Endothelial cell of umbilical vein (primary cell): ENCODE measurements at regions not wholly inside any gene's neighbourhood (a gene's known extent, or its start where the extent isn't known, plus 50 kb on each side); places are given as distances from the start of the nearest gene placed in this dataset.
"Not testable (repeated sequence)": the region's sequence is repeated elsewhere in the genome, so short reads cannot be mapped to it uniquely, and the experiment has no call there.

Source experiments
- BruUV-seq: library from RNA; stranded (reverse); fragments of 400-500 nt; replicated peaks from 2 replicates; lab custom pipeline; 2021; lab: Mats Ljungman, UMichigan
- CTCF ChIA-PET: fragments of 300-600, 350-600 bp; sonication (Branson Sonifier 250); formaldehyde crosslinking; loops from one replicate; lab custom pipeline; 2021; ENCODE audit warnings: antibody characterized with exemption, inconsistent platforms; lab: Charles Lee
- POLR2A ChIA-PET: fragments of 300-600, 350-600 bp; sonication (Branson Sonifier 250); formaldehyde crosslinking; loops from one replicate; lab custom pipeline; 2021; ENCODE audit warnings: antibody characterized with exemption, inconsistent platforms; lab: Charles Lee
- DNase-seq: peaks from one replicate; pipeline ENCODE4 v3.0.0-alpha.2; 2011; ENCODE audit warnings: low read depth, low spot score
- FAIRE-seq: peaks from 2 replicates; lab custom pipeline; 2011; peaks lifted over from hg19 to GRCh38; lab: Jason Lieb, UNC
- H2AFZ ChIP-seq: 2 replicates; pipeline ENCODE4 v1.6.0; 2012; ENCODE audit warnings: low read depth, low read length, control low read depth, inconsistent platforms
- H3K27ac ChIP-seq: 2 replicates; pipeline ENCODE4 v1.5.1; 2011; ENCODE audit warnings: low read depth, mild to moderate bottlenecking, control low read depth, low read length, moderate library complexity; ENCODE audit not compliant: insufficient read depth
- H3K27me3 ChIP-seq, 2 experiments: 2 replicates each; pipeline versions ENCODE4 v1.6.0 to v1.6.1; 2011; ENCODE audit warnings: low read length in 2 of 2, mixed read lengths in 1 of 2; ENCODE audit not compliant: control insufficient read depth in 2 of 2, insufficient read depth in 2 of 2
- H3K36me3 ChIP-seq, 2 experiments: 2 replicates in 1 of 2; 3 replicates in 1 of 2; pipeline ENCODE4 v1.5.1; 2011; ENCODE audit warnings: low read length in 2 of 2, mild to moderate bottlenecking in 1 of 2, moderate library complexity in 1 of 2; ENCODE audit not compliant: control insufficient read depth in 2 of 2, insufficient read depth in 2 of 2; ENCODE audit errors: extremely low read depth in 1 of 2
- H3K4me1 ChIP-seq: 3 replicates; pipeline ENCODE4 v1.5.1; 2011; ENCODE audit warnings: mild to moderate bottlenecking, low read length; ENCODE audit not compliant: control insufficient read depth, insufficient read depth; ENCODE audit errors: extremely low read depth
- H3K4me2 ChIP-seq: 2 replicates; pipeline ENCODE4 v1.6.1; 2011; ENCODE audit warnings: low read length, control low read depth, mixed read lengths; ENCODE audit not compliant: insufficient read depth
- H3K4me3 ChIP-seq, 3 experiments: fragments of 200-600 bp in 1 of 3; sonication (generic), shearing (Covaris generic) in 1 of 3; replicated peaks in 1 of 3; 2 replicates each; pipeline ENCODE4 v1.5.1; 2011 to 2016; ENCODE audit warnings: control low read depth in 3 of 3, low read length in 3 of 3, mild to moderate bottlenecking in 2 of 3, inconsistent platforms in 1 of 3, low read depth in 1 of 3, moderate library complexity in 1 of 3; ENCODE audit not compliant: insufficient read depth in 1 of 3
- H3K79me2 ChIP-seq: 2 replicates; pipeline ENCODE4 v1.6.0; 2012; ENCODE audit warnings: low read length, inconsistent platforms; ENCODE audit not compliant: control insufficient read depth, insufficient read depth
- H3K9ac ChIP-seq: replicated peaks from 2 replicates; pipeline ENCODE3; 2011; ENCODE audit warnings: low read length, control low read depth; ENCODE audit not compliant: insufficient read depth; ENCODE audit errors: extremely low read depth
- H3K9me1 ChIP-seq: replicated peaks from 3 replicates; pipeline ENCODE4 v1.6.0; 2011; ENCODE audit warnings: mild to moderate bottlenecking, low read length; ENCODE audit not compliant: control insufficient read depth, insufficient read depth; ENCODE audit errors: extremely low read depth
- H3K9me3 ChIP-seq: replicated peaks from 2 replicates; pipeline ENCODE4 v1.5.1; 2012; ENCODE audit warnings: low read length, inconsistent platforms; ENCODE audit not compliant: control insufficient read depth, insufficient read depth
- H4K20me1 ChIP-seq: replicated peaks from 2 replicates; pipeline ENCODE3; 2011; ENCODE audit warnings: mild to moderate bottlenecking, low read length; ENCODE audit not compliant: control insufficient read depth, insufficient read depth; ENCODE audit errors: extremely low read depth
- dilution Hi-C: fragments of 300-500 bp; cut with MboI; formaldehyde crosslinking; loops from one replicate; pipeline ENCODE4 v1.15.0; 2019; ENCODE audit warnings: low sequenced_read_pairs; ENCODE audit not compliant: extremely low pct_ligation_motif_present
- intact Hi-C: fragments of 100-400 bp; cut with micrococcal nuclease; formaldehyde crosslinking; loops from one replicate; pipeline ENCODE4 v1.10.0; 2022

- H3K27ac ChIP-seq, POLR2A ChIA-PET, H3K9me3 ChIP-seq, H3K27me3 ChIP-seq, H3K36me3 ChIP-seq, DNase-seq, H3K9me1 ChIP-seq, dilution Hi-C loops, H3K4me3 ChIP-seq, H3K4me2 ChIP-seq, BruUV-seq, H4K20me1 ChIP-seq, CTCF ChIA-PET, intact Hi-C loops, H2AFZ ChIP-seq, H3K79me2 ChIP-seq, H3K9ac ChIP-seq, FAIRE-seq, H3K4me1 ChIP-seq: not testable (repeated sequence)
These were observed 76.4 kb upstream of the FRG2C start for GRCh38 chr3:75587695-75588094.

GRCh38 chr3:75590382-75590781, 73.7 kb upstream of the FRG2C start:
- DNase-seq, POLR2A ChIA-PET, H3K27ac ChIP-seq, H3K36me3 ChIP-seq, dilution Hi-C loops, BruUV-seq, CTCF ChIA-PET, H3K79me2 ChIP-seq, H3K9ac ChIP-seq, H2AFZ ChIP-seq, intact Hi-C loops, H3K9me3 ChIP-seq, H3K4me1 ChIP-seq, FAIRE-seq, H4K20me1 ChIP-seq, H3K9me1 ChIP-seq, H3K27me3 ChIP-seq, H3K4me2 ChIP-seq, H3K4me3 ChIP-seq: not testable (repeated sequence)

GRCh38 chr3:75604286-75604934, 59.7 kb upstream of the FRG2C start:
- H3K9me1 ChIP-seq, FAIRE-seq, CTCF ChIA-PET, H2AFZ ChIP-seq, H3K9me3 ChIP-seq, H3K27ac ChIP-seq, BruUV-seq, H3K4me1 ChIP-seq, H3K4me2 ChIP-seq, H4K20me1 ChIP-seq, H3K4me3 ChIP-seq, dilution Hi-C loops, H3K79me2 ChIP-seq, H3K36me3 ChIP-seq, intact Hi-C loops, H3K9ac ChIP-seq, DNase-seq, H3K27me3 ChIP-seq, POLR2A ChIA-PET: not testable (repeated sequence)

- CTCF ChIA-PET, H3K79me2 ChIP-seq, dilution Hi-C loops, BruUV-seq, H3K4me2 ChIP-seq, H3K9me1 ChIP-seq, H3K27me3 ChIP-seq, H2AFZ ChIP-seq, intact Hi-C loops, H3K36me3 ChIP-seq, H3K4me3 ChIP-seq, POLR2A ChIA-PET, FAIRE-seq, H4K20me1 ChIP-seq, DNase-seq, H3K4me1 ChIP-seq, H3K9ac ChIP-seq, H3K9me3 ChIP-seq, H3K27ac ChIP-seq: not testable (repeated sequence)
These were observed 56.1 kb upstream of the FRG2C start for GRCh38 chr3:75607996-75608395.
